GM19025 (cell line): ENCODE measurements at regions not wholly inside any gene's neighbourhood (a gene's known extent, or its start where the extent isn't known, plus 50 kb on each side); places are given as distances from the start of the nearest gene placed in this dataset.

Experiments used
- ATAC-seq: cut with Tn5 transposase; IDR thresholded peaks from one replicate; pipeline ENCODE4 v1.9.1; 2021; ENCODE audit warnings: mild to moderate bottlenecking, low read depth, moderate library complexity; ENCODE audit not compliant: unreplicated experiment

DNA sequence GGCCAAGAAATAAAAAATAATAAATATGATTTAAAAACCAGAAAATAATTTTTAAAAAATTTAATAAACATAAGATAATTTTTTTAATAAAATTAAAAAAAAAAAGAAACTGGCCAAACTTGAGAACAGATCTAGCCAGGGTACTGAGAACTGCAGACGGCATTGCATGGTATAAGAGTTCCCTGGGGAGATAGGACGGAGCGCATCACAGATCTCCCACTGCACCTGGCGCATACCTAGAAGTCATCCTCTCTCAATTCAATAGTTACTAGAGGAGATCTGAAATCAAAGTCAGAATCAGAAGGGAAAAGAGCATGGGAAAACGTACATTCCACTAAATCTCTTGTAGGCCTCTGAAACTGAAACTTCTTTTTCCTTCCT is 58.9 kb upstream of the BCL2L14 start:
- no peak for ATAC-seq

DNA sequence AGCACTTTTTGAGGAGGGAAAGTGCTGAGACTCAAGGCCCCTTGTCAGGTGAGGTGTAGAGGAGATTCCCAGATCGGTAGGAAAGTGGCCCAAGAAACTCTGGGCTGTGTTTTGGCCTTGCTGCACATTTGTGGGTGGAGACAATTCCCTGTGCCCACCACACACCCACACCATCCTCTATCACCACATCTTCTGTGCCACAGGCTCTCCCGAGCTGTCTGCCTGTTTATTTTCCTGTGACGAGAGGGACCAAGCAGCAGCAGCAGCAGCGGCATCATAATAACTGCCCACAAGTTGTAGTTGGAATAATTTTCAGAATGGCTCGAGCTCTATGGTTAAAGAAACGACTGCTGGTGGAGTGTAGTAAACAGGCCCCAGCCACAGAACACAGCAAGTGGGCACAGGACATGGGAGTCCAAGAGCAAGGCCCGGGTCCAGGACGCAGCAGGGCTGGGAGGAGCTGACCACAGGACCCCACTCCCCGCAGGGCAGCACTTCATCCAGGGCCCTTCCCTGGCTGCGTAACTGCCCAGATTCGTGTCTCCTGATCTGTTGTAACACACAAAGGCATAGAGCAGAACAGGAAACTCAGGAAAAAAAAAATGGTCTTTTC is 55.6 kb upstream of the BCL2L14 start:
- ATAC-seq: no peak

DNA sequence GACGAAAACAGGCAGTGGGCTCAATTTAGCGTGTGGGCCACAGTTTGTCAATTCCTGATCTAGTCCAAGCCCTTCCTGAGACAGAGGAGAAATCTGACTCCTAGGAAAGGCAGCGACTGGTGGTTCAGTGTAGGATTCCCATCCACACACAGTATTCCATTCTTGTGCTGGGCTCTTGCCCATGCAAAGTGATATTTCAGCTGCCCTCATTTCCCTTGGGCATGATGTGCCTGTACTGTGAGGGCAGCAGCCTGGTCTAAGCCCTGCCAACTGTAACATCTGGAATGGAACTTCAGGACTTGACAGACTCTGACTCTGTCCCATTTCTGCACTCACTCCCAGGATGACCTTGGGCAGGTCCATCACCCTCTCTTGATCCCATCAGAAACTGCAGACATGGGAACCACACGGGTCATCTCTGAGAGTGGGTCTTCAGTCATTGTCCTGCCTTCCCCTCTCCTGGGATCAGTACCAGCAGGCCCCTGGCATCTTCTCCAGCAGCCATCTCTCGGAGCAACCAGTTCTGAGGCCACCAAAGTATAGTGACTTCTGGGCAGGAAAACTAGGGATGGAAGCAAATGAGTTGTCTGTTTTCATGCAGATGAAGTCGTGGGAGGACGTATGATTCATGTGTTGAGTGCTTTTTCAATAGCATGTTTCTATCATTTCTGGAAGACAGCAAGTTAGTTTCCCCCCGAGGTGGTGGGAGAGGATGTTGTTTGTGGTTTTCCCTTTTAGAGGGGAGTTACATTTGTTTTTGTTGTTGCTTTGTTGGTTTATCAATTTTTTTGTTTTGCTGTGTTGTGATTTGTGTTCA is 54.2 kb upstream of the BCL2L14 start:
- ATAC-seq: no peak

DNA sequence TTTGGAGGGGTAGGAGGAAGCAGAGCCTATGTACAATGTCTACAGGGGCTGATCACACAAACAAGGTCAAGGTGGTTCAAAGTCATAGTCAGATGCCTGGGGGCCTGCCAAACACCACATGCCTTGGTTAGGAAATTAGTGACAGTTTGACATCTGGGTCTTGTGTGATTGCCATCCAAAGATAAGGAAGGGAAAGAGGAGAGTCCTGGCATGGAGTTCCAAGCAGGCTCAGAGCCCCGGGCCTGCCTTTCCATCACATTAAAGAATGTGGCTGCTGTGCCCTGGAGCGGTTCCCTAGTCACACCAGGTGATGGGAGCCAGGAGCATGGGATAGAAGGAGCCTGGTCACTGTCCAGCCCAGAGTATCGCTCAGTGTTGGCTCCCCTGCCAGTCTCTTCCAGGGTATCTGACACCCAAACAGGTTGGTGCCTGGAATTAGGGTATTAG is 53.6 kb upstream of the BCL2L14 start:
- no peak for ATAC-seq

DNA sequence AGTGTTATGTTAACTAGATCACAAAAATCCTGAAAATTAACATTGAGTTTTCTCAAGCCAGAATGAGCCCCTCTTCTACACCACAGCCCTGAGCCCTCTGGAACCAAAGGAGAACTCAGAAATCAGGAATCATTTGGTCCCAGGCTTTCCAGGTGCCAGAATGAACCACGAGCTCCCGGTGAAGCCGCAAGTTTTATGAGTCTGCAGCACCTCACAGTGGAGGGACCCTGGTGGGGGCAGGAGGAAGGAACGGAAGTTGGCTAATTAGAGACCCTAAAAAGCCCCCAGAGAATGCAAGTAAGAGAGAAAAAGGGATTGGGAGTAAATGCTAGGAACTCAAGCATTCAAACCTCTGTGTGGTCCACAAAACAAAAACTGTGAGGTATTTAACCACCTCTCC is 52.9 kb upstream of the BCL2L14 start:
- no peak for ATAC-seq

DNA sequence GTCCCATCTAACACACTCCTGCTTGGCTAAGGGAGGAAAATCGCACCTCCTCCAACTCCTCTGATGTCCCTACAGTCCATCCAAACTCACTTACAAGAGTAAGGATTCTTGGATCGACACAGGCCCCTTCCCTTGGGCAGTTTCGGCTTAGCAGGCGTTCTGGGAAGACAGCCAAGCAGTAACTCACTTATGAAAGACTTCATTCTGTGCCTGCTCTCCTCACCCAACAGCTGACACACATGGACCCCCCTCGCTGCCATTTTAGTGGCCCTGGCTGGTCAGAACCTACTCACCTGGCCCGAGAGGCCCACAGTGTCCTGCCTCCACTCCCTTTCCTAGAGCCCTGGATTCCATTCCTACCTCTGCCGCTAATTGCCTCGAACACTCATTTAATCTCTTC is 52.3 kb upstream of the BCL2L14 start:
- no peak for ATAC-seq

DNA sequence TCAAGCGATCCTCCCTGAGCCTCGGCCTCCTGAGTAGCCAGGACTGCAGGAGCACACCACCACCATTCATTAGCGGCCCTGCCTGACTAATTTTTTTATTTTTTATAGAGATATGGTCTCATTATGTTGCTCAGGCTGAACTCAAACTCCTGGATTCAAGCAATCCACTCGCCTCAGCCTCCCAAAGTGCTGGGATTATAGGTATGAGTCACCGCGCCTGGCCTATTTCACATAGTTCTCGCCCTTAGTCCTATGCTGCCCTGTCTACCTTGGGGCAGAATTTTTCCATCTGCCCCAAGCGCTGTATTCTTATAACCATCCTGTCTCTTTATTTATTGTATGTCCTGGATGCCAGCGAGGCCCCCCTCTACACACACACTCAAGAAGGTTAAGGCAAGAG is 50.9 kb upstream of the BCL2L14 start:
- ATAC-seq: no peak

DNA sequence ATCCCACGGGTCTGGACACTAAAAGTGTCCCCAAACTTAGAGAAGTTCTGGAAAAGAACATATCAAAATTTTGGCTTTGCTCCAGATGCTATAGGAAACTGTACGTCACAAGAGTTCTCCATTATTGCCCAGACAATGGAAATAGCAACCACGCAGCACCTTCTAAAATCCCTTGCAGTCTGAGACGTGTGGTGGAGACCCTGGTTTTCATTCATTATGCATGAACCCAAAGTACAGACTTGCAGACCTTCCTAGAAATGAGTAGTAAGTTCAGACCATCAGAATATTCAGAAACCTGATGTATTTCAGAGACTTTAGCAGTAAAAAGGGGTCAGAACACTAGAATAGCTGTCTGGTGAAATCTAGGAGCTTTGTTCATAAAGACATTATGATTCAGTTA is 50.0 kb upstream of the BCL2L14 start:
- ATAC-seq: no peak
